Testis (tissue), 2 donors: ENCODE measurements at regions not wholly inside any gene's neighbourhood (a gene's known extent, or its start where the extent isn't known, plus 50 kb on each side); places are given as distances from the start of the nearest gene placed in this dataset.

ENCODE experiments used
- DNase-seq: peaks from one replicate; pipeline ENCODE4 v3.0.0-alpha.2; 2019
- H3K27ac ChIP-seq, 2 donors: fragments of 200-600 bp; sonication (generic); one replicate each; pipeline ENCODE4 v1.5.1; 2019
- H3K27me3 ChIP-seq: fragments of 200-600 bp; sonication (generic); one replicate; pipeline ENCODE4 v1.5.1; 2019
- H3K36me3 ChIP-seq: fragments of 200-600 bp; sonication (generic); one replicate; pipeline ENCODE4 v1.5.1; 2017; ENCODE audit warnings: low read depth; ENCODE audit errors: missing control alignments
- H3K4me1 ChIP-seq: fragments of 200-600 bp; sonication (generic); one replicate; pipeline ENCODE4 v1.5.1; 2019
- H3K4me3 ChIP-seq, 2 donors: fragments of 200-600 bp; sonication (generic); one replicate each; pipeline ENCODE4 v1.5.1; 2017 to 2019
- H3K9me3 ChIP-seq: fragments of 200-600 bp; sonication (generic); one replicate; pipeline ENCODE4 v1.5.1; 2017
- POLR2A ChIP-seq: fragments of 450-650 bp; IDR thresholded peaks from one replicate; pipeline ENCODE4 v1.6.1; 2017; ENCODE audit warnings: antibody characterized with exemption, mild to moderate bottlenecking, moderate library complexity
- WGBS, 2 donors: methylation state at CpG; one replicate each; pipeline ENCODE4 v1.1.5; 2018; 5-methylcytosine and 5-hydroxymethylcytosine counted together
- intact Hi-C: fragments of 100-400 bp; cut with DNase I; formaldehyde crosslinking; loops from one replicate; pipeline ENCODE4 v1.15.1; 2023; ENCODE audit warnings: low total_unique reads
- TF ChIP-seq, protein P1 (sequence below), 3 experiments: fragments of 450-650 bp in 2 of 3; fragments of 200-600 bp in 1 of 3; sonication (generic) in 1 of 3; IDR thresholded peaks; one replicate each; pipeline ENCODE4 v1.5.1; 2016 to 2019; ENCODE audit warnings: antibody characterized with exemption in 3 of 3, mild to moderate bottlenecking in 2 of 3, moderate library complexity in 1 of 3

DNA sequence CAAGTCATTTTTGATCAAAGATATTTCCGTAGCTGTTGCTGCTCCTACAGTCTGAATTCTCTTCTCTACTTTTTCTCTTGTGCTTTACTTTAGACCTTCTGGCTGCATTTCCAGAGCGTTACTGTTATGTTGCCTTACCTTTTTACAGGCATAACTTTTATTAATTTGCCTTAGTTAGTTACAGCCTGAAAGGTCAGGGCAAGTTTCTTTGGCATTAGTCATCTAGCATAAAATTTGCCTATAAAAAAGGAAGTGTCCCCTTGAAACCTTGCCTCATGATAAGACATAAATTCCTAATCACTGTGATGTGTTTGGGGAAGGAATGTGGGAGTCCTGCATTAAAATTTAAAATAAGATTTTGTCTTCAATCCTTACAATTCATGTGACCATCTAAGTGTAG lies 618.5 kb downstream of the NR2F2 start:
- WGBS, 2 donors, result 77 to 87% methylated on average over 2 of the region's 2 CpGs
- Histone ChIP-seq H3K27ac (no peak overlapping the region), H3K36me3 (no peaks in the 10 kb centered on the region), H3K4me1 (no peaks in the 10 kb centered on the region), H3K27me3 (no peaks in the 10 kb centered on the region), H3K4me3 (no peak overlapping the region), H3K9me3 (no peaks in the 10 kb centered on the region)
- DNase-seq, result no peak
- TF ChIP-seq, protein P1, sequence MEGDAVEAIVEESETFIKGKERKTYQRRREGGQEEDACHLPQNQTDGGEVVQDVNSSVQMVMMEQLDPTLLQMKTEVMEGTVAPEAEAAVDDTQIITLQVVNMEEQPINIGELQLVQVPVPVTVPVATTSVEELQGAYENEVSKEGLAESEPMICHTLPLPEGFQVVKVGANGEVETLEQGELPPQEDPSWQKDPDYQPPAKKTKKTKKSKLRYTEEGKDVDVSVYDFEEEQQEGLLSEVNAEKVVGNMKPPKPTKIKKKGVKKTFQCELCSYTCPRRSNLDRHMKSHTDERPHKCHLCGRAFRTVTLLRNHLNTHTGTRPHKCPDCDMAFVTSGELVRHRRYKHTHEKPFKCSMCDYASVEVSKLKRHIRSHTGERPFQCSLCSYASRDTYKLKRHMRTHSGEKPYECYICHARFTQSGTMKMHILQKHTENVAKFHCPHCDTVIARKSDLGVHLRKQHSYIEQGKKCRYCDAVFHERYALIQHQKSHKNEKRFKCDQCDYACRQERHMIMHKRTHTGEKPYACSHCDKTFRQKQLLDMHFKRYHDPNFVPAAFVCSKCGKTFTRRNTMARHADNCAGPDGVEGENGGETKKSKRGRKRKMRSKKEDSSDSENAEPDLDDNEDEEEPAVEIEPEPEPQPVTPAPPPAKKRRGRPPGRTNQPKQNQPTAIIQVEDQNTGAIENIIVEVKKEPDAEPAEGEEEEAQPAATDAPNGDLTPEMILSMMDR (IDR thresholded peaks at IDR 0.05), result no peak
- no peak for TF ChIP-seq POLR2A
- intact Hi-C loops, result no loop called here

DNA sequence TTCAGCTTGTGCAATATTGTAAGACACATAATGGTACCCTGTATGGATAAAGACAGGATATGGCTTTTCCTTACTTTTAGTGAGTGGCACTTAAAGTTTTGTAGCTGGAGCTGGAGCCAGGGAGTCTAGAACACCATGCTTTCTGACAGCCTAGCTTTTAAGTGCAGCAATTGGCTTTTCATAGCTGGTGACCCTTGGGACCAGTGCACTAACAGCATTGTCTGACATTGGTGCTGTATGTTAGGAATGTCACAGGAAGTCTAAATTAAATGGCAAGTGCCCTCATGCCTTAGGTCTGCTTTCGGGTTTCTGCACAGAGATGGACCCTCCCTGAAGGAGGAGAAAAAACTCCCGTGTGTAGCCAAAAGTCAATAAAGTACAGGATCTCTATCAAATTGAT lies 628.2 kb downstream of the NR2F2 start:
- intact Hi-C loops, result no loop called here
- no peak for DNase-seq
- WGBS, 2 donors, result 58 to 75% methylated on average over 2 of the region's 2 CpGs

DNA sequence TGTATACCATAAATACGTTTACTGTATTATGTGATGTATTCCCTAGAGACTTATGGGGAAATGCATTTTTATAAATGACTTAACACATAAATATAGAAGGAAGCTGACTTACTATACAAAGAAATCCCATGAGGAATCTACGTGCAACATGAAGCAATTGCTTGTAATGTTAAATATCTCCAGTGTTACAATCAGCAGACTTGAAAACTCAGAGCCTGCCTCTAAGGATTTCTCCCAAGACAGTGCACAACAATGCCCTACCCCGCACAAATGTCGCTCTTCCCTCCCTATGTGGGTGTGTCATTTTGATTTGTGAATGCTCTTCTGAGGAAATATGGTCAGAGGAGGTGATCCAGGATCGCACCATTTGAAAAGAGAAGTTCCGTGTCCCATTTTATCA lies 629.0 kb downstream of the NR2F2 start:
- H3K4me1 ChIP-seq, result no peaks in the 10 kb centered on the region
- no peak overlapping the region for H3K4me3 ChIP-seq
- no peak overlapping the region for H3K27ac ChIP-seq
- H3K9me3 ChIP-seq, result no peaks in the 10 kb centered on the region
- no peak for DNase-seq
- no peak for TF ChIP-seq POLR2A
- TF ChIP-seq, protein P1 (IDR thresholded peaks at IDR 0.05), result no peak
- H3K27me3 ChIP-seq, result no peaks in the 10 kb centered on the region
- intact Hi-C loops, result no loop called here
- WGBS, 2 donors, result 79 to 81% methylated on average over 6 of the region's 6 CpGs
- no peaks in the 10 kb centered on the region for H3K36me3 ChIP-seq

More for the DNA sequence above, 628.2 kb downstream of the NR2F2 start:
- TF ChIP-seq, protein P1 (IDR thresholded peaks at IDR 0.05), result no peak
- no peak for TF ChIP-seq POLR2A
- H3K27me3 ChIP-seq, result no peaks in the 10 kb centered on the region
- H3K27ac ChIP-seq, result no peak overlapping the region
- no peak overlapping the region for H3K4me3 ChIP-seq
- no peaks in the 10 kb centered on the region for H3K4me1 ChIP-seq
- no peaks in the 10 kb centered on the region for H3K9me3 ChIP-seq
- no peaks in the 10 kb centered on the region for H3K36me3 ChIP-seq

DNA sequence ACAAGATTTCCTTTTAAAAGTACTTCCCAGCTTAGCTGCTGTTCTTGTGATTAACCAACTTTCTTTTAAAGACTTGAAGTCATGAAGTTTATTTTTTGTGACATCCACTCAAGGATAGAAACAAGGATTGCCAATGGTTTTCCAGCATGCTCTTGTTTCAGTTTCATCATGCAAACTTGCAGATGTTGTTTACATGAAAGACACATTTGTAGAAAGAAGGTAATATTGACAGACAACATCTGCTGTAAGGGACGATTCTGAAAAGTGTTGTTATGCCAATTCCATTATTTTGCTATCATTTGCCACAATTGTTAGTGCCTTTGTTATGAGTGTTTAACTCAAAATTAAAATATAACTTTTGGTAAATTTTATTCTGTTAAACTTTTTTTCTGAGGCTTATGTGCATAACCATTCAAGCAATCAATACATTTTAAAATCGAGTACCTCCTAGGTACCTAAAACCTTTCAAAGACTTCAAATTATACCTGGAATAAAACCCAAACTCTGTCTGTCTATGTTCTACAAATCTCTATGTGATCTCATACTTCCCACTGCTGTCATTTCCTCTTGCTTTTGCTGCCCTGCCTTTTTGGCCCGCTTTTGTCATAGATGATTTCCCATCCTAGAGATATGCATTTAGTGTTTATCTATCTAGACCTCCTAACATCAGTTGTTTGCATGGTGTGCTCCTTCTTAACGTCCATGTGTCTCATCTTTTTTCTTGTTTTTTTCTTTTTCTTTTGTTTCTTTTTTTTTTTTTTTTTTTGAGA lies 630.4 kb downstream of the NR2F2 start:
- Histone ChIP-seq H3K27ac (no peak overlapping the region), H3K9me3 (no peaks in the 10 kb centered on the region), H3K4me3 (no peak overlapping the region), H3K4me1 (no peaks in the 10 kb centered on the region), H3K36me3 (no peaks in the 10 kb centered on the region), H3K27me3 (no peaks in the 10 kb centered on the region)
- no peak for TF ChIP-seq POLR2A
- TF ChIP-seq, protein P1 (IDR thresholded peaks at IDR 0.05), result no peak
- DNase-seq, result no peak
- intact Hi-C loops, result no loop called here
- WGBS, 2 donors, result 85% methylated on average over 4 of the region's 4 CpGs

DNA sequence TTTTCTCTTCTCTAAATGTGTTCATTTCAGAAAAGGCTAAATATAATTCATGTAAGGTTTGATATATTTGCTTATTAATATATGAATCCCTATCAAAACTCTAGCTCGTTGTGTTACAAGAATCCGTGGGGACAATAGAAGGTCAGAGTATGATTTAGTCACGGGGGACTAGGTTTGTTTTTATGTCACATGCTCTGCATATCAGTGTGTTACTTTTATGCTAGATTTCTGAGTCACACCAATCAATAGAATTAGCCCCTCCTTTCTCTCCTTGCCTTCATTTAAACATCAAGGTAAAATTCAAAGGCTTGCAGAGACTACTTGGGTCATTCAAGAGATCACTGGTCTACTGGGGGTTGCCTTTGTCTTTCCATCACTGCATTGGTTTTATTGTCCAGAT lies 636.1 kb downstream of the NR2F2 start:
- TF ChIP-seq, protein P1 (IDR thresholded peaks at IDR 0.05), result no peak
- no peak for TF ChIP-seq POLR2A
- 75 to 84% methylated on average over 3 of the region's 3 CpGs for WGBS, 2 donors
- H3K4me1 ChIP-seq, result no peaks in the 10 kb centered on the region
- H3K27me3 ChIP-seq, result no peaks in the 10 kb centered on the region
- H3K9me3 ChIP-seq, result no peaks in the 10 kb centered on the region
- no peaks in the 10 kb centered on the region for H3K36me3 ChIP-seq
- intact Hi-C loops, result no loop called here
- DNase-seq, result no peak
- no peak overlapping the region for H3K4me3 ChIP-seq
- no peak overlapping the region for H3K27ac ChIP-seq
